ENCODE measurements at regions not wholly inside any gene's neighbourhood (a gene's known extent, or its start where the extent isn't known, plus 50 kb on each side); places are given as distances from the start of the nearest gene placed in this dataset.

DNA sequence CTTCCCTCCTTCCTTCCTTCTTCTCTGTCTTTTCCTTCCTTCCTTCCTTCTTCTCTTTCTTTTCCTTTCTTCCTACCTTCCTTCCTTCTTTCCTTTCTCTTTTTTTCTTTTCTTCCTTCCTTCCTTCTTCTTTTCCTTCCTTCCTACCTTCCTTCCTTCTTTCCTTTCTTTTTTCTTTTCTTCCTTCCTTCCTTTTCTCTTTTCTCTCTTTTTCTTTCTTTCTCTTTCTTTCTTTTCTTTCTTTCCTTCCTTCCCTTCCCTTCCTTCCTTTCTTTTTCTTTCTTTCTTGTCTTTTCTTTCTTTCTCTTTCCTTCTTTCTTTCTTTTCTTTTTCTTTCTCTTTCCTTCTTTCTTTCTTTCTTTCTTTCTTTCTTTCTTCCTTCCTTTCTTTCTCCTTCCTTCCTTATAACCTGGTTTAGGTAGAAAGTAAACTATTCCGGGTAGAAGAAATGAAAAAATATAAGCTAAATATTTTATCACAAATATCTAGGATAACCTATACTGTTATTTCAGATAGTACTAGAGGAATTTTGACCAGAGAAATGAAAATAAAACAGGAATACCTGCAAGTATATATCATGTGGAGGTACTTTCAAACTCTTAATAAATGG is 1741.8 kb upstream of the CDH9 start:
- Histone ChIP-seq H3K27me3 (no peaks in the 10 kb centered on the region), H3K9me3 (no peaks in the 10 kb centered on the region), H3K27ac (replicated peaks in 1 of 4) (no peak overlapping the region), H3K4me3 (no peak overlapping the region), H3K36me3 (no peaks in the 10 kb centered on the region), H3K4me1 (no peaks in the 10 kb centered on the region)
- intact Hi-C loops (cut with DNase I) = no loop called here
- DNase-seq (ENCODE audit: extremely low spot score) = no peak
- TF ChIP-seq EP300 (IDR thresholded peaks at IDR 0.05) (no peak), CTCF (IDR thresholded peaks at IDR 0.05) (no peak), POLR2A (IDR thresholded peaks at IDR 0.05; ENCODE audit: low read depth) (no peak), POLR2AphosphoS5 (IDR thresholded peaks at IDR 0.05) (no peak)
- WGBS = 88% methylated on average over 1 of the region's 1 CpG

- Histone ChIP-seq H3K4me3 (no peak overlapping the region), H3K4me1 (no peaks in the 10 kb centered on the region), H3K27me3 (no peaks in the 10 kb centered on the region), H3K27ac (replicated peaks in 1 of 4) (no peak overlapping the region), H3K36me3 (no peaks in the 10 kb centered on the region), H3K9me3 (no peaks in the 10 kb centered on the region)
- TF ChIP-seq EP300 (IDR thresholded peaks at IDR 0.05) (no peak), CTCF (IDR thresholded peaks at IDR 0.05) (peak in 1 of 3 experiments; percentile 3)
- no peak for DNase-seq (ENCODE audit: extremely low spot score)
- intact Hi-C loops (cut with DNase I) = no loop called here
Measured at GRCh38 chr5:28779161-28779754, 1740.9 kb upstream of the CDH9 start.

DNA sequence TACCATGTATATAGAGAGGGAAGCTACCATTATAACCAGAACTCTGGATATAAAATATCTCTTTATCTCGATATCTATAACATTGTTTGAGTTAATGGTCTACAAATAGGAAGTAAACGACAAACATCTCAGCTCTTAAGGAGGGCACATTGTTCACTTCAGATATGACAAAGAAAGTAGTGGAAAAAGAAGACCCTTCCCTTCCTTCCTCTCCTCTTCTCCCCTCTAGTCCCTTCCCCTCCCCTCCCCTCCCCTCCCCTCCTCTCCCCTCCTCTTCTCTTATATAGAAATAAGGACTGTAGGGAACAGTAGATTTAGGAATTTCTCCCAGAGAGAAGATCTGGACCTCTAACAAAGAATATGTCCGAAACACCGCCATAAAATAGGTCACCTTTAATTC is 1731.9 kb upstream of the CDH9 start:
- no peak overlapping the region for H3K4me3 ChIP-seq
- no peaks in the 10 kb centered on the region for H3K36me3 ChIP-seq
- WGBS = 87% methylated on average over 4 of the region's 4 CpGs
- no peaks in the 10 kb centered on the region for H3K27me3 ChIP-seq
- DNase-seq (ENCODE audit: extremely low spot score) = no peak
- TF ChIP-seq POLR2A (IDR thresholded peaks at IDR 0.05; ENCODE audit: low read depth) (no peak), CTCF (IDR thresholded peaks at IDR 0.05) (no peak), POLR2AphosphoS5 (IDR thresholded peaks at IDR 0.05) (no peak), EP300 (IDR thresholded peaks at IDR 0.05) (no peak)
- no peak overlapping the region for H3K27ac ChIP-seq (replicated peaks in 1 of 4)
- intact Hi-C loops (cut with DNase I) = no loop called here
- no peaks in the 10 kb centered on the region for H3K4me1 ChIP-seq
- no peaks in the 10 kb centered on the region for H3K9me3 ChIP-seq

DNA sequence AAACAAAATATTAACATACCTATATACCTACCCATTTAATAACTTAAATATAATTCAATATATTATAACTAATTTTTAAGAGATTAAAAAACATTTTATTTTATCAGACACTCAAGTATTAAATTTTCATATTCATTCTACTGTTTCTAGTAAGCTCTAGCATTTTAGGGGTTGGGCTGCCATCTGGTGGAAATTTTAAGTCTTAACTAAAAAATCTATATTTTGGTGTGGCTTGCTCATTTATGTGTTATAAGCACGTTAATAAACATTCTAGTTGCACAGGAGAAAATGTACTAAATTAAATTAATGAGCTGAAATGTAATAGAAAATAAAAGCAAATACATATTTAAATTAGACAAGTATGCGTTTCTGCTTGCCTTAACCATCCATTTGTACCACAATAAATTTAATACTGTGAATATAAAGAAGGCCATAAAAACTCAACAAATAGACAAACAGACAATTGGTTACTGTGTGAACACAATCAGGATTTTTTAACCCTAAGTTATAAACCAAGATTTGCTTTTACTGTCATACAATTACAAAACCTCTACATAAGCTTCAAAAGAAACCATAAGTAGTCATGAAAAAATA is 1728.3 kb upstream of the CDH9 start:
- Histone ChIP-seq H3K4me1 (no peaks in the 10 kb centered on the region), H3K27ac (replicated peaks in 1 of 4) (no peak overlapping the region), H3K9me3 (no peaks in the 10 kb centered on the region), H3K27me3 (no peaks in the 10 kb centered on the region), H3K36me3 (no peaks in the 10 kb centered on the region), H3K4me3 (no peak overlapping the region)
- intact Hi-C loops (cut with DNase I) = loop anchor here (5.0 kb wide), 1 partner anchor 294 kb away; no protein-coding TSS in a partner anchor
- no peak for DNase-seq (ENCODE audit: extremely low spot score)
- WGBS = 19% methylated on average over 2 of the region's 2 CpGs
- TF ChIP-seq POLR2AphosphoS5 (IDR thresholded peaks at IDR 0.05) = no peak
- TF ChIP-seq POLR2A (IDR thresholded peaks at IDR 0.05; ENCODE audit: low read depth) = no peak
- TF ChIP-seq EP300 (IDR thresholded peaks at IDR 0.05) = no peak
- peak; percentile 39 to 42 (median 39) for TF ChIP-seq CTCF (IDR thresholded peaks at IDR 0.05)
